Upper lobe of right lung (tissue), 1 donor: ENCODE measurements at regions not wholly inside any gene's neighbourhood (a gene's known extent, or its start where the extent isn't known, plus 50 kb on each side); places are given as distances from the start of the nearest gene placed in this dataset.
A peak's percentile ranks its signal among the peaks of the same experiment; 100 is the strongest.

Source experiments
- ATAC-seq: fragments of 200-7000 bp; cut with Tn5 transposase; one replicate; pipeline ENCODE4 v1.9.1; 2020; ENCODE audit warnings: mild to moderate bottlenecking, moderate library complexity
- DNase-seq: peaks from one replicate; pipeline ENCODE4 v3.0.0-alpha.2; 2020
- H3K27ac ChIP-seq: fragments of 200-600 bp; one replicate; pipeline ENCODE4 v1.8.0; 2022
- H3K27me3 ChIP-seq: fragments of 200-600 bp; one replicate; pipeline ENCODE4 v1.8.0; 2022; ENCODE audit warnings: mild to moderate bottlenecking
- H3K36me3 ChIP-seq: fragments of 200-600 bp; one replicate; pipeline ENCODE4 v1.8.0; 2022
- H3K4me1 ChIP-seq: fragments of 200-600 bp; one replicate; pipeline ENCODE4 v1.8.0; 2022
- H3K4me3 ChIP-seq: fragments of 200-600 bp; one replicate; pipeline ENCODE4 v1.8.0; 2022; ENCODE audit warnings: mild to moderate bottlenecking
- H3K9me3 ChIP-seq: fragments of 200-600 bp; one replicate; pipeline ENCODE4 v1.8.0; 2022
- intact Hi-C: fragments of 100-400 bp; cut with DNase I; formaldehyde crosslinking; loops from one replicate; pipeline ENCODE4 v1.11.0; 2022
- TF ChIP-seq, protein P1 (sequence below): fragments of 200-600 bp; IDR thresholded peaks from one replicate; pipeline ENCODE4 v1.8.0; 2022; ENCODE audit warnings: antibody characterized with exemption
- donor health status: DM: no; HTN: yes; CAD: no; lungs with severe emphysema.

DNA sequence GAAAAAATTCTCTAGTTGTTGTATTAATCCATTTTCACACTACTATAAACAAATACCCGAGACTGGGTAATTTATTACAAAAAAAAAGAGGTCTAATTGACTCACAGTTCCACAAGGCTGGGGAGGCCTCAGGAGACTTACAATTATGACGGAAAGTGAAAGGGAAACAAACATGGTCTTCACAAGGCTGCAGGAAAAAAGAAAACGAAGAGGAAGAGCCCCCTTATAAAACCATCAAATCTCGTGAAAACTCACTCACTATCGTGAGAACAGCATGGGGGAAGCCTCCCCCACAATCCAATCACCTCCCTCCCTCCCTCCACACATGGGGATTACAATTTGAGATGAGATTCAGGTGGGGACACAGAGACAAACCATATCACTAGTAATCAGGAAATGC is 61.7 kb upstream of the SPTBN1 start:
- peak overlapping the region; percentile 14 for H3K27ac ChIP-seq
- intact Hi-C loops: no loop called here
- ATAC-seq (no peak), DNase-seq (no peak)
- H3K9me3 ChIP-seq: no peaks in the 10 kb centered on the region
- no peaks in the 10 kb centered on the region for H3K36me3 ChIP-seq
- TF ChIP-seq, protein P1, sequence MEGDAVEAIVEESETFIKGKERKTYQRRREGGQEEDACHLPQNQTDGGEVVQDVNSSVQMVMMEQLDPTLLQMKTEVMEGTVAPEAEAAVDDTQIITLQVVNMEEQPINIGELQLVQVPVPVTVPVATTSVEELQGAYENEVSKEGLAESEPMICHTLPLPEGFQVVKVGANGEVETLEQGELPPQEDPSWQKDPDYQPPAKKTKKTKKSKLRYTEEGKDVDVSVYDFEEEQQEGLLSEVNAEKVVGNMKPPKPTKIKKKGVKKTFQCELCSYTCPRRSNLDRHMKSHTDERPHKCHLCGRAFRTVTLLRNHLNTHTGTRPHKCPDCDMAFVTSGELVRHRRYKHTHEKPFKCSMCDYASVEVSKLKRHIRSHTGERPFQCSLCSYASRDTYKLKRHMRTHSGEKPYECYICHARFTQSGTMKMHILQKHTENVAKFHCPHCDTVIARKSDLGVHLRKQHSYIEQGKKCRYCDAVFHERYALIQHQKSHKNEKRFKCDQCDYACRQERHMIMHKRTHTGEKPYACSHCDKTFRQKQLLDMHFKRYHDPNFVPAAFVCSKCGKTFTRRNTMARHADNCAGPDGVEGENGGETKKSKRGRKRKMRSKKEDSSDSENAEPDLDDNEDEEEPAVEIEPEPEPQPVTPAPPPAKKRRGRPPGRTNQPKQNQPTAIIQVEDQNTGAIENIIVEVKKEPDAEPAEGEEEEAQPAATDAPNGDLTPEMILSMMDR: no peak
- no peaks in the 10 kb centered on the region for H3K27me3 ChIP-seq
- no peak overlapping the region for H3K4me3 ChIP-seq
- no peaks in the 10 kb centered on the region for H3K4me1 ChIP-seq

DNA sequence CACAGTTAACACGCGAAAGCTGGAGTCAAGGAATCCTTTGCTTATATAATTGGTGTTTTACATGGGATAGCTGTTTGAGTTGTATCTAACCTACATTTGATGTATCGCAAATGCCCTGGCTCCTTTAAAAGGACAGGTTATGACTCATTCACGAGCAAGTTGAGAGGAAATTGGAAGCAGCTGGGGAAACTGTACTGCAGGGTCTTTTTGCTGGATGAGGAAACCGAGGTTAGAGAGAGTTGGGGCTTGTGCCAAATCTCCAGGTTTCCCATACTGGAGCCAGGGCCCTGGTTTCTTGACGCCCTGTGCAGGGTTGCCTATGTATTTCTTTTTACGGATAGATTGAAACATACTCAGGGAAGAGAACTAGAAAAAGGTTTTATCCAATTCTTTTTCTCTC is 60.0 kb upstream of the SPTBN1 start:
- Histone ChIP-seq H3K4me1 (peaks cover 2% of the 10 kb centered on the region), H3K36me3 (no peaks in the 10 kb centered on the region), H3K4me3 (no peak overlapping the region), H3K9me3 (no peaks in the 10 kb centered on the region), H3K27me3 (no peaks in the 10 kb centered on the region), H3K27ac (no peak overlapping the region)
- intact Hi-C loops: no loop called here
- no peak for ATAC-seq
- TF ChIP-seq, protein P1: no peak
- no peak for DNase-seq

DNA sequence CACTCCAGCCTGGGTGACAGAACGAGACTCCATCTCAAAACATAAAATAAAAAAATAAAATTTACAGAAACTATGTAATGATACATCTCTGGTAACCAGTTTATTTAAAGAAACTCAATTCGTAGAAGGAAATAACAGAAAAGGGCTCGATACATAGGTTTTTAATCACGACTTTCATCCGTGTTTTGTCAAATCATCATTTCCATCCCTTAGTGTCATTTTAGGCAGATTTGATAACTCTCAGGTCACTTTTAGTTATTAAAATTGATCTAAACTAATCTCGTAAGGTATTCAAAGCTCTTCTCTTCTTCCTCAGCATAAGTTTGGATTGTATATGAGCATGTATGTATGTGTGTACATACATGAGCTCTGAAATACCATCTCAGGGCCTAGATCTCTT is 59.3 kb upstream of the SPTBN1 start:
- ATAC-seq: no peak
- Histone ChIP-seq H3K4me1 (peaks cover 3% of the 10 kb centered on the region), H3K4me3 (no peak overlapping the region), H3K27ac (no peak overlapping the region), H3K36me3 (no peaks in the 10 kb centered on the region), H3K27me3 (no peaks in the 10 kb centered on the region), H3K9me3 (no peaks in the 10 kb centered on the region)
- TF ChIP-seq, protein P1: no peak
- no peak for DNase-seq
- intact Hi-C loops: no loop called here

DNA sequence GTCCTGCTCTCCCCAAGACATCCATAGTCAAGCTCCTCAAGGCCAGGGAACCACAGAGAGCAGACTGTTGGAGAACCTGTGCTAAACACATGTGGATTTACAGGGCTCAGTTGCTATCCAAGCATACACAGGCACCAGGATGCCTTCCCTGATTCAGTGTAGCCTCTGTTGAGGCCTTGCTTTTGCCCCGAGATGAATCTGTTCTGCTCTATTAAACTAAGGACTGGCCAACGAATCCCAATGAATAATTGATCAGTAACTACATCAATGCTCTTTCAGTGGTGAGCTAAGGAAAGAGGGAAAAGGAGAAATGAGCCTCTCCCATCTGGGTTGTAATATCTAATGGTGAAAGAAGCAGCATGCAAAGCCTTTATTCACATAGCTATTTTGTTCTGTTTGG is 58.7 kb upstream of the SPTBN1 start:
- Histone ChIP-seq H3K27ac (no peak overlapping the region), H3K36me3 (no peaks in the 10 kb centered on the region), H3K27me3 (no peaks in the 10 kb centered on the region), H3K4me3 (no peak overlapping the region), H3K4me1 (peaks cover 3% of the 10 kb centered on the region), H3K9me3 (no peaks in the 10 kb centered on the region)
- intact Hi-C loops: no loop called here
- DNase-seq: no peak
- no peak for ATAC-seq
- TF ChIP-seq, protein P1: no peak

DNA sequence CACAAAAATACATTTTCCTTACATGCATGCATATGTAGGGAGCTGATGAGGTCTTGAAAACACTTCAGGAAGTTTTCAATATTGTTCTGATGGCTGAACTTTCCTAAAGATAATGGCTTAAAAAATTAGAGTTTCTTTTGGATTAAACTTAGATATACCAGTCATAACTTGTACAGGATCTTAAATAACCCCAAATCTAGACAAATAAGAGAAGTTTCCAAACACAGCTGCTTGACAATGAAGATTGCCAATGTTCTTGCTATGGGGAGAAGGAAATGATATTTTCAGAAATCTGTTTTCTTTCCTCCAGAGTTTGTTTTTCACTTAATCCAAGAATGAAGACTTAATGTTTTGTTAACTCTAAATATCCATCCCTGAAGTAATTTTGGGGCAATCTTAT is 54.6 kb upstream of the SPTBN1 start:
- ATAC-seq (no peak), DNase-seq (no peak)
- Histone ChIP-seq H3K27ac (peak overlapping the region; percentile 73), H3K9me3 (no peaks in the 10 kb centered on the region), H3K27me3 (no peaks in the 10 kb centered on the region), H3K4me3 (no peak overlapping the region), H3K4me1 (peaks cover 25% of the 10 kb centered on the region), H3K36me3 (no peaks in the 10 kb centered on the region)
- TF ChIP-seq, protein P1: no peak
- intact Hi-C loops: no loop called here

DNA sequence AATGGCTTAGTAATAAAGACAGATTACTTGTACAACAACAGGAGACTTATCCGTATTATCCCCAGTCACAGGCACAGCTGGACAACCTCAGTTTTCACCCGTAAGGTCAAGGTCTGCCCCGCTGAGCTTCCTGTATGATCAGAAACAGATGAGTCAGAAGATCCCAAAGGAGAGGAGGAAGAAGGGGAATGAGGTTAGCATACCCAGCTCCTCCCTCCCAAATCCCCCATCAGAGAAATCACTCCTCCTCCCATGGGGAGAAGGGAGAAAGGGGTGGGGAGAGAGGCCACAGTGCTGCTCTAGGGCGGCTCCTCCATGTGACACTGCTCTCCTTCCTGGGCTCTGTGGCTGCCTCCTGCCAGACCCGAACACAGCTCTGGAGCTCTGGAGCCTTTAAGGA is 53.8 kb upstream of the SPTBN1 start:
- H3K27ac ChIP-seq: peak overlapping the region; percentile 73
- intact Hi-C loops: no loop called here

More for the DNA sequence above, 53.8 kb upstream of the SPTBN1 start:
- Histone ChIP-seq H3K4me1 (peaks cover 25% of the 10 kb centered on the region), H3K4me3 (no peak overlapping the region), H3K36me3 (no peaks in the 10 kb centered on the region), H3K9me3 (no peaks in the 10 kb centered on the region), H3K27me3 (no peaks in the 10 kb centered on the region)
- ATAC-seq (peak; percentile 73), DNase-seq (no peak)
- TF ChIP-seq, protein P1: no peak
